ENCODE measurements at regions not wholly inside any gene's neighbourhood (a gene's known extent, or its start where the extent isn't known, plus 50 kb on each side); places are given as distances from the start of the nearest gene placed in this dataset.

- H3K9ac ChIP-seq, result no peak overlapping the region
- peaks cover 0 to 11% (median 5%) of the 10 kb centered on the region in 11 experiments; a peak in 5 of 22 replicates for H3K9me3 ChIP-seq (replicated peaks in 1 of 11)
- peak overlapping the region in 3 of 11 experiments; percentile 8 to 22 (median 15); a peak in 2 of 22 replicates for H3K4me2 ChIP-seq
- no peaks in the 10 kb centered on the region for H3K27me3 ChIP-seq
- peaks cover 0 to 64% (median 27%) of the 10 kb centered on the region in 10 experiments; a peak in 17 of 20 replicates for H3K4me1 ChIP-seq
- H3K4me3 ChIP-seq, result no peak overlapping the region
- H4K20me1 ChIP-seq, result no peaks in the 10 kb centered on the region; a peak in 1 of 22 replicates
- no peak for TF ChIP-seq Cebpa-rat (IDR thresholded peaks at IDR 0.05)
- no peaks in the 10 kb centered on the region for H3K36me3 ChIP-seq
- H3K27ac ChIP-seq, result no peak overlapping the region
Measured at GRCh38 chr5:4547547-4547946, 592.6 kb upstream of the ADAMTS16 start.

DNA sequence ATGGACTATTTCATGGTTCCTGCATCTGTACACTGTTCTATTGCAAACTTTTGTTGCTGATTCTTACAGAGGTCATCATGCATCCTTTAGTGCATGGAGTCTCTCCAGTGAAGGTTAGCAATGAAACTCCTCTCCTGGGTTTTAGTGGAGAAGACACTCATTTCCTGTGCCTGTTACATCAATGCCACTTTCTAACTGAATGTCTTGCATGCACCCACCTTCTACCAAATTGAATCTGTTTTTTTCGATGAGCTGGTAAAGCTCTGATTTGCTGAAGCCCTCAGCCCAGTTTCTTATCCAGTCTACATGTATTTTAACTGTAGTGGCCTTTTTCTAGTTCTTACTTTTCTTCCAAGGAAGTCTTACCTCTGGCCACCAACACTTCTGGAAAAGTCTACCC lies 591.8 kb upstream of the ADAMTS16 start:
- Histone ChIP-seq H3K4me3 (no peak overlapping the region), H3K4me2 (peak overlapping the region in 3 of 11 experiments; percentile 8 to 22 (median 15); a peak in 2 of 22 replicates), H3K9me3 (replicated peaks in 1 of 11) (peaks cover 0 to 11% (median 5%) of the 10 kb centered on the region in 11 experiments; a peak in 5 of 22 replicates), H3K27ac (no peak overlapping the region), H3K36me3 (no peaks in the 10 kb centered on the region), H3K9ac (no peak overlapping the region), H3K4me1 (peaks cover 7 to 67% (median 35%) of the 10 kb centered on the region in 10 experiments), H4K20me1 (no peaks in the 10 kb centered on the region; a peak in 1 of 22 replicates), H3K27me3 (no peaks in the 10 kb centered on the region)
- TF ChIP-seq Cebpa-rat (IDR thresholded peaks at IDR 0.05), result no peak

GRCh38 chr5:4549351-4549750 lies 590.8 kb upstream of the ADAMTS16 start:
- H3K36me3 ChIP-seq, result no peaks in the 10 kb centered on the region
- H3K27ac ChIP-seq, result no peak overlapping the region
- TF ChIP-seq Cebpa-rat (IDR thresholded peaks at IDR 0.05), result no peak
- peaks cover 0 to 11% (median 5%) of the 10 kb centered on the region in 11 experiments; a peak in 5 of 22 replicates for H3K9me3 ChIP-seq (replicated peaks in 1 of 11)
- H3K27me3 ChIP-seq, result 0 out of 22 replicates have a peak, but pooled peaks cover 0 to under 1% (median 0%) of the 10 kb centered on the region in 11 experiments
- no peaks in the 10 kb centered on the region; a peak in 1 of 22 replicates for H4K20me1 ChIP-seq
- H3K9ac ChIP-seq, result no peak overlapping the region
- no peak overlapping the region for H3K4me3 ChIP-seq
- H3K4me1 ChIP-seq, result peaks cover 17 to 77% (median 45%) of the 10 kb centered on the region in 10 experiments
- peak overlapping the region in 2 of 11 experiments; percentile 11 to 46; a peak in 2 of 22 replicates for H3K4me2 ChIP-seq

GRCh38 chr5:4551034-4551433 lies 589.1 kb upstream of the ADAMTS16 start:
- H3K9ac ChIP-seq, result no peak overlapping the region
- H3K36me3 ChIP-seq, result no peaks in the 10 kb centered on the region
- peaks cover 0 to 11% (median 5%) of the 10 kb centered on the region in 11 experiments; a peak in 5 of 22 replicates for H3K9me3 ChIP-seq (replicated peaks in 1 of 11)
- H3K27ac ChIP-seq, result no peak overlapping the region
- no peak for TF ChIP-seq Cebpa-rat (IDR thresholded peaks at IDR 0.05)
- H3K4me2 ChIP-seq, result peak overlapping the region in 7 of 11 experiments; percentile 23 to 67 (median 46); a peak in 11 of 22 replicates
- H3K4me1 ChIP-seq, result peaks cover 21 to 76% (median 47%) of the 10 kb centered on the region in 10 experiments
- H3K4me3 ChIP-seq, result no peak overlapping the region
- H4K20me1 ChIP-seq, result no peaks in the 10 kb centered on the region; a peak in 1 of 22 replicates
- H3K27me3 ChIP-seq, result 0 out of 22 replicates have a peak, but pooled peaks cover 0 to 3% (median 0%) of the 10 kb centered on the region in 11 experiments

GRCh38 chr5:4553130-4553529 lies 587.0 kb upstream of the ADAMTS16 start:
- peaks cover 21 to 55% (median 40%) of the 10 kb centered on the region in 10 experiments for H3K4me1 ChIP-seq
- peak overlapping the region; percentile 66 to 82 (median 75); a peak in 19 of 22 replicates for H3K4me2 ChIP-seq
- H3K9ac ChIP-seq, result no peak overlapping the region
- no peak overlapping the region for H3K4me3 ChIP-seq
- H3K27ac ChIP-seq, result peak overlapping the region in 1 of 11 experiments; percentile 37; a peak in 2 of 22 replicates
- no peak for TF ChIP-seq Cebpa-rat (IDR thresholded peaks at IDR 0.05)
- no peaks in the 10 kb centered on the region for H3K36me3 ChIP-seq
- H3K27me3 ChIP-seq, result 0 out of 22 replicates have a peak, but pooled peaks cover 0 to 3% (median 0%) of the 10 kb centered on the region in 11 experiments
- peaks cover 0 to 11% (median 5%) of the 10 kb centered on the region in 11 experiments; a peak in 5 of 22 replicates for H3K9me3 ChIP-seq (replicated peaks in 1 of 11)
- H4K20me1 ChIP-seq, result no peaks in the 10 kb centered on the region; a peak in 1 of 22 replicates

- Histone ChIP-seq H3K36me3 (no peaks in the 10 kb centered on the region), H3K4me3 (no peak overlapping the region), H3K9me3 (replicated peaks in 1 of 11) (peaks cover 0 to 11% (median 5%) of the 10 kb centered on the region in 11 experiments; a peak in 4 of 22 replicates), H3K27ac (peak overlapping the region in 6 of 11 experiments; percentile 8 to 67 (median 46); a peak in 10 of 22 replicates), H3K4me2 (peak overlapping the region; percentile 66 to 82 (median 75)), H3K9ac (no peak overlapping the region), H3K4me1 (peaks cover 21 to 55% (median 40%) of the 10 kb centered on the region in 10 experiments), H4K20me1 (no peaks in the 10 kb centered on the region; a peak in 1 of 22 replicates), H3K27me3 (0 out of 22 replicates have a peak, but pooled peaks cover 0 to 3% (median 0%) of the 10 kb centered on the region in 11 experiments)
- no peak for TF ChIP-seq Cebpa-rat (IDR thresholded peaks at IDR 0.05)
Measured at GRCh38 chr5:4553978-4554377, 586.2 kb upstream of the ADAMTS16 start.

DNA sequence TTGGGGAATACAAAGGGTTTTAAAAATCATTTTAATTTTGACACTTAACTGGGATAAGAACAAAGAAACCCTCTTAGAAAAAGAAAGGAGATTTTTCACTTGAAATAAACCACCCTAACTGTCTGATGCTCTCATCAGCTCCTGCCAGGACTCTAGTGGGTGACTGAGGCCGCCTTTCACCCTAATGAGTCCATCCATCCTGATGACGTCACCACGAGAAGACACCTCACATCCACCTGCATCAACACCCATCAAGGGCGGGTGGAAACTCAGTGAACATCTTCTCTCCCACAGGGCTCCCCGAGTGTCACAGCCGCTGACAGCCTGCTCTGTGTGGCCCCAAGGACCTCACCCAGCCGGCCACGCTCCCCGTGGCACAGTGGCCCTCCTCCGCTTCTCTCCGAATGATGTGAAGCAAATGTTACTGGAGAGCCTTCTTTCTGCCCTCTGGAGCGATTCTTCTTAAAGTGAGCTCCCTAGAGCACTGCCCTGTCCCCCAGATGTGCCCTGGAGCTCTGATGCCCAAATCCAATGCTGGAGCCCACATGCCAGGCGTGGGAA lies 584.3 kb upstream of the ADAMTS16 start:
- H3K27me3 ChIP-seq, result 0 out of 22 replicates have a peak, but pooled peaks cover 0 to 3% (median 0%) of the 10 kb centered on the region in 11 experiments
- H3K9me3 ChIP-seq (replicated peaks in 1 of 11), result peaks cover 0 to 6% (median 2%) of the 10 kb centered on the region in 11 experiments; a peak in 17 of 22 replicates
- no peak overlapping the region for H3K9ac ChIP-seq
- H3K4me1 ChIP-seq, result peaks cover 21 to 44% (median 31%) of the 10 kb centered on the region in 10 experiments
- no peak for TF ChIP-seq Cebpa-rat (IDR thresholded peaks at IDR 0.05)
- no peak overlapping the region for H3K4me2 ChIP-seq
- no peaks in the 10 kb centered on the region for H4K20me1 ChIP-seq
- H3K4me3 ChIP-seq, result no peak overlapping the region
- no peaks in the 10 kb centered on the region for H3K36me3 ChIP-seq
- no peak overlapping the region for H3K27ac ChIP-seq

- Histone ChIP-seq H3K4me1 (no peaks in the 10 kb centered on the region), H4K20me1 (no peaks in the 10 kb centered on the region), H3K4me2 (no peak overlapping the region), H3K27ac (no peak overlapping the region), H3K36me3 (no peaks in the 10 kb centered on the region), H3K9ac (no peak overlapping the region), H3K9me3 (replicated peaks in 1 of 11) (peaks cover 9 to 30% (median 19%) of the 10 kb centered on the region in 11 experiments; a peak in 21 of 22 replicates), H3K4me3 (no peak overlapping the region), H3K27me3 (no peaks in the 10 kb centered on the region)
- no peak for TF ChIP-seq Cebpa-rat (IDR thresholded peaks at IDR 0.05)
Measured at GRCh38 chr5:4561403-4561802, 578.7 kb upstream of the ADAMTS16 start.

DNA sequence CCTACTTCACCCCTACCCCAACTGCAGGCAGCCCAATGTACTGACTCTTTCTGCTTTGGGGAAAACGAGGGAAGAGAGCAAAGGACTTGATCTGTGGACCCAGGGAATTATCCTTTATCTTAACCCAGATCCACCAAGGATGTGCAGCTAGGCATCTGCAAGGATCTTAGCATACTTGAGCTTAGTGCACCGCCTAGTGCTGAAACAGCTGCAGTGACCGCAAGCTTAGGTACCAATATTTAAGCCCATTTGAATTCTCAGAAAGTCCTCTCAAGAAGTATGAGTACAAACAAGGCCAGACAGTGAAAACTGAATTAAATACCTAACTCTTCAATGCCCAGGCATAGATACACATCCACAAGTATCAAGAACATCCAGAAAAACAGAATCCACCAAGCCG lies 576.7 kb upstream of the ADAMTS16 start:
- Histone ChIP-seq H4K20me1 (no peaks in the 10 kb centered on the region), H3K9me3 (replicated peaks in 1 of 11) (peaks cover 9 to 31% (median 19%) of the 10 kb centered on the region in 11 experiments; a peak in 21 of 22 replicates), H3K9ac (no peak overlapping the region), H3K27me3 (no peaks in the 10 kb centered on the region), H3K4me1 (peaks cover 0 to 6% (median 0%) of the 10 kb centered on the region in 10 experiments; a peak in 2 of 20 replicates), H3K4me2 (no peak overlapping the region), H3K27ac (no peak overlapping the region), H3K4me3 (no peak overlapping the region), H3K36me3 (no peaks in the 10 kb centered on the region)
- TF ChIP-seq Cebpa-rat (IDR thresholded peaks at IDR 0.05), result no peak

Data from BLaER1 treated with 17β-estradiol and CSF1 and Interleukin-3, amounts not matched to agents 10 nM and 100 nM (cell line).